HG03469 (cell line): ENCODE measurements at regions not wholly inside any gene's neighbourhood (a gene's known extent, or its start where the extent isn't known, plus 50 kb on each side); places are given as distances from the start of the nearest gene placed in this dataset.
"Not testable (repeated sequence)": the region's sequence is repeated elsewhere in the genome, so short reads cannot be mapped to it uniquely, and the experiment has no call there.

ENCODE experiments used
- ATAC-seq: cut with Tn5 transposase; IDR thresholded peaks from one replicate; pipeline ENCODE4 v1.9.1; 2021; ENCODE audit warnings: mild to moderate bottlenecking, moderate library complexity, moderate number of reproducible peaks; ENCODE audit not compliant: unreplicated experiment

DNA sequence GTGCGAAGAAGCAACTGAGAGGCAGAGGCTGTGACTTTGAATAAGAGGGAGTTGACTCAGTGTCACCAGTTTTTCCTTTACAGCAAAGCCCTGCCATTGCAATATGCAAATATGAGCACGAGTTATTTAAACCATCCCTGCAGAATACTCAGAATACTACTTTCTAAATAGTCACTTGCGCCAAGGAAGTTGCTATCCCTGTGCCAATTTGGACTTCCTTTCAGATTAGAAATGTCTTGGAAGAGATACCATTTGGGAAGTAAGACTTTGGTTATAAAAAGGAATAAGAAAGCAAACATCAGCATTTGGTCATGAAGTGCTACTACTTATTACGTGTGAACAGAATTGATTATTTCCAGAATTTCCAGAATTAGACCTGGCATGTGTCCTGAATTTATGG lies 151.8 kb upstream of the MYT1L start:
- ATAC-seq: no peak

DNA sequence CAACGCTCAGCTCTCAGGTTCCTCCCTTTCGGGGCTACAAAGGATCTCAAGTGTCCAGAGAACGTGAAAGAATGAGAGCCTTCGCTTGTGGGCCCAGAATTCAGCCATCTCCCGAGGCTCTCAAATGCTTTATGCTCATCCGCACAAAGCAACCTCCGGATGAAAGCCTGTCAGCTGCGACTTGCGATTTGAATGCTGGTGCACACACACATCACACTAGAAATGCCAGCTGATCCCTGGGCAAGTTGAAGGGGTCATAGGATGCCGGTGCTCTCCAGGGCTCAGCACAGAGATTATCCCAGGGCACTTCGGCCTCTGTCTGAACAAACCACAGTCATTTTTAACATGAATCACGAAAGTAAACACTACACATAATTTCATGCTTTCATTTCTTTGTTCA lies 141.8 kb upstream of the MYT1L start:
- ATAC-seq: no peak

- ATAC-seq: no peak
These were observed 141.0 kb upstream of the MYT1L start for GRCh38 chr2:2472044-2472443.

GRCh38 chr2:2466534-2466933 lies 135.5 kb upstream of the MYT1L start:
- ATAC-seq: no peak

DNA sequence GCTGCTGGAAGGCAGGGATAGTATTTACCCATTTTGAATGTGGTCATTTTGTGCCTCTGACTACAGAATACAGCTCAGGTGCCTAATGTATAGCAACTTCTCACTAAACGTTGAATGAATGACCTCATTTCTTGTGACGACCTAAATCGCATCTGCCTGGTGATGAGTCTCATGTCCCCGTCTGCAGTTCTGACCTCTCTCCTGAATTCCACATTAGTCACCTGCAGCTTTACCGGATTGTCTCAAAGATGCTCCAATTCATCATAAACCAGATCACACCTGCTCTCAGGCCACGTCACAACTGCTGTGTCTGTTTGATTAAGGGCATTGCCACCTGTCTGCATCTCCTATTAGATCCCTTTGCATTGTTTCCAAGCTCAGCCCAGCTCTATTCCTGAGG lies 133.6 kb upstream of the MYT1L start:
- no peak for ATAC-seq

GRCh38 chr2:2464094-2464493 lies 133.0 kb upstream of the MYT1L start:
- ATAC-seq: no peak

GRCh38 chr2:2456721-2457120 lies 125.6 kb upstream of the MYT1L start:
- no peak for ATAC-seq

DNA sequence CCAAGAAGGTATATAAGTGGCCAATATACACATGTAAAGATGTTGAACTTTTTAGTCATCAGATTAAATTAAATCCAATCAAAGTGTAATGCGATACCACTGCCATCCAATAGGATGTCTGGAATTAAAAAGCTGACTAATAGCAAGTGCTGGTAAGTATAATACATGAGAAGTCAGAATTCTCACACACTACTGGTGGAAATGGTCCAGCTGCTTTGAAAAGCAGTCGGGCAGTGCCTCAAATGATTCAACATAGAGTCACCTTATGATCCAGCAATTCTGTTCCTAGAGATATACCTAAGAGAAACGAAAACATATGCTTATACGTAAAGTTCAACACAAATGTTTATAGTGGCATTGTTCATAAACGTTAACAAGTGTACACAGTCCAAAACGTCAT lies 124.1 kb upstream of the MYT1L start:
- ATAC-seq: no peak

- ATAC-seq: no peak
These were observed 121.9 kb upstream of the MYT1L start for GRCh38 chr2:2452961-2453360.

DNA sequence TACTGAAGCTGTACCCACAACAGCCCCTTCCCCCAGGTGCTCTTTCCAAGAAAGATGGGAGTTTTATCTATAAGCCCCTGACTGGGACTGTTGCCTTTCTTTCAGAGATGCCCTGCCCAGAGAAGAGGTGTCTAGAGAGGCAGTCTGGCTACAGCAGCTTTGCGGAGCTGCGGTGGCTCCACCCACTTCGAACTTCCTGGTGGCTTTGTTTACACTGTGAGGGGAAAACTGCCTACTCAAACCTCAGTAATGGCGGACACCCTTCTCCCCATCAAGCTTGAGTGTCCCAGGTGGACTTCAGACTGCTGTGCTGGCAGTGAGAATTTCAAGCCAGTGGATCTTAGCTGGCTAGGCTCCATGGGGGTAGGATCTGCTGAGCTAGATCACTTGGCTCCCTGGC lies 120.2 kb upstream of the MYT1L start:
- not testable (repeated sequence) for ATAC-seq

DNA sequence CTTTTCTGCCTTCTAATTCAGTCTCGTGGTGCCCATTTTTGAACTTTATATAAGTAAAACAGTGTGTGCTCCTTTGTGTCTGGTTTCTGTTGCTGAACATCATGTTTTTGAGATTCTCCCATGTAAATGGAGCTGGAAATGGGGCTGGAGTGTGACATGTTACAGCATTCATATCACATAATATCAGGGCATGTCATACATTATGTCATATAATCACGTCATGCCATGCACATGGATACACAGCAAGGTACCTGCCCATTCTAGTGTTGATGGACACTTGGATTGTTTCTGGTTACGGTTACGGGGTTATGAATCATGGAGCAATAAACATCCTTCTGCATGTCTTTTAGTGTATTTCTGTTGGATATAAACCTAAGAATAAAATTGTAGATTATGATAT lies 117.1 kb upstream of the MYT1L start:
- ATAC-seq: no peak

- ATAC-seq: no peak
These were observed 91.5 kb upstream of the MYT1L start for GRCh38 chr2:2422621-2423020.

- ATAC-seq: no peak
These were observed 82.5 kb upstream of the MYT1L start for GRCh38 chr2:2413525-2413924.

- no peak for ATAC-seq
These were observed 79.9 kb upstream of the MYT1L start for GRCh38 chr2:2410987-2411386.

DNA sequence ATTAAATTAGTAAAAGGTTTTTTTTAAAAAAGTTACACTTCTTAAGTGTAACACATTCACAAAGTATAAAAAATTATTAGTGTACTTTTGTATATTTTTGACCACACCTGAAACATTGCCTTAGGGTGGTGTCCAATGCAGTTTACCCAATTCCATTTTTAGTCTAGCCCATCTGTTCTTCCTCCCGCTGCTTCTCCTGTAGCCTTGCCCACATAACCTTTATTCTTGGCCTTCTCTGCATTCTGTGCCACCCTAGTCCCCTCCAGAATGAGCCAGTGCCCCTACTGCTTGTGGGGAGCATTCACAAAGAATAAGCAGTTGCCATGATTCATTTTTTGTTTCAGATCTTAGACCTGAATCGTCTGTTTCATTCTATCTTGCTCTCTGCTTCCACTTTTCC lies 78.4 kb upstream of the MYT1L start:
- no peak for ATAC-seq

DNA sequence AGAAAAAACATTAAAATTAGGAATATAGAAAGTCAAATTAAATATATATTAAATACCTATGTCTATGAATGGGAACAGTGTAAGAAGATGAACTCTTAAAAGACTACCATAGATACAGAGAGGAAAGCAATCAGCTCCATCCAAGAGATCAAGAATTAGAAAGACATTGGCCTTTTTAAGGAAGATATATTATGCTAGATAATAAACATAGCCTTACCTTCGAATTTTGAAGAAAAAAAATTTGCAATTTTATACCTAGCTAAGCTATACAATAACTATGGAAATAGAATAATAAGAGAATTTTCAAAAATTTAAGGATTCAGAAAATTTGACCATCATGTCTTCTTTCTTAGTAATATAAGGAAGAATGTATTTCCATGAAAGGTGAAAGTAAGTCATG lies 74.7 kb upstream of the MYT1L start:
- ATAC-seq: no peak

- no peak for ATAC-seq
These were observed 69.4 kb upstream of the MYT1L start for GRCh38 chr2:2400286-2401038.

DNA sequence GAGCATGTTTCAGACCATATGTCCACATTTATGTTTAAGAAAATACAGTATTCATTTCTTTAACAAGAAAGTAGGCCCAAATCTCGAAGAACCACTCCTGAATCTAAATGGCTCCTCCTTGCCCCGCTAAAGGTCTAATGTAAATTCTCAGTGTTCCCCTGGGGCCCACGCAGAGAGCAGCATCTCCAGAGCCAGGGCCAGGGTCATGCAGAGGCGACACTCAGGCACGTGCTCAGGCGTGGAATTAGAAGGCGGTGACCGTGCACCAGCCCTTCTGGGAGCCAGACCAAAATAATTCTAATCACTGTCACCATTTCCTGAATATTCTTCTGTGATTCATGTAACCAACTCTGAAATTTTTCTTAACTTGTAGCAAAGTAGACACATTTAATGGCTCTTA lies 68.3 kb upstream of the MYT1L start:
- ATAC-seq: no peak

- no peak for ATAC-seq
These were observed 61.3 kb upstream of the MYT1L start for GRCh38 chr2:2392332-2392731.

DNA sequence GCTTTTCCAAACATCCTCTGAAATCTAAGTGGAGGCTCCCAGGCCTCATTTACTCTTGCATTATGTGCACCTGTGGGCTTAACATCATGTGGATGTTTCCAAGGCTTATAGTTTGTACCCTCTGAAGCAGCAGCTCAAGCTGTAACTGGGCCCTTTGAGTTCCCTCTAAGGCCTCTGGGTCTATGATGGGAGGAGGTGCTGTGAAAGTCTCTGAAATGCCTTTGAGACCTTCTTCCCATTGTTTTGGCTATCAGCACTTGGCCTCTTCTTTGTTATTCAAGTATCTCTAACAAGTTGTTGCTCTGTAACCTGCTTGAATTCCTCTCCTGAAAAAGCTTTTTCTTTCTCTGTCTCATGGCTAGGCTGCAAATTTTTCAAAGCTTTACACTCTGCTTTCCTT lies 58.1 kb upstream of the MYT1L start:
- ATAC-seq: no peak
